ENCODE measurements at regions not wholly inside any gene's neighbourhood (a gene's known extent, or its start where the extent isn't known, plus 50 kb on each side); places are given as distances from the start of the nearest gene placed in this dataset.

DNA sequence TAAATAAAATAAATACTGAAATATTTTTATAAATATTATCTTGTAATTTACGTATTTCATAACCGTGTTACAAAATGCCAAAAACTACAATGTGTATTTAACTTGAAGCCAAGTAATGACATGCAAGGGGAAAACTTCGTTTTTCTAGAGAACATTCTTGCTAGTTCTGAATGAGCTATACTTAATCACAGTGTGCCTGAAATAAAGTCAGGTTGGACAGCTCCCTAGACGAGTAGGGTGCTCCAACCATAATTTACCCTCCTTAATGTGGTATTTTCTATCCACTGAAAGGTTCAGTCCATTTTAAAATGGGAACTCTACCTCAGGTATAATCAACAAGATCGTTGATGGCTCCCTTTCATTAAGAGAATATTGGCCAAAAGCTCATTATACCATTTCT lies 194.5 kb upstream of the AHR start (continued):
- no peak for TF ChIP-seq EZH2 (IDR thresholded peaks at IDR 0.05; ENCODE audit: borderline replicate concordance, control insufficient read depth, low read depth, low read length)

GRCh38 chr7:17104419-17104818 lies 194.0 kb upstream of the AHR start:
- Histone ChIP-seq H3K79me2 (ENCODE audit: control insufficient read depth, insufficient read depth, low read length) (no peaks in the 10 kb centered on the region), H3K4me3 (no peak overlapping the region), H3K9ac (ENCODE audit: control insufficient read depth, insufficient read depth, low read length) (no peak overlapping the region), H4K20me1 (ENCODE audit: control insufficient read depth, insufficient read depth) (no peaks in the 10 kb centered on the region), H3K4me2 (ENCODE audit: control insufficient read depth, insufficient read depth) (no peak overlapping the region), H2AFZ (ENCODE audit: control insufficient read depth, low read depth, low read length) (no peak overlapping the region), H3K9me3 (replicated peaks; ENCODE audit: control insufficient read depth, insufficient read depth, low read length) (no peaks in the 10 kb centered on the region; the same call in 2 of the 3 replicates), H3K27ac (ENCODE audit: control insufficient read depth, insufficient read depth) (no peak overlapping the region), H3K4me1 (ENCODE audit: control insufficient read depth, insufficient read depth, low read length) (no peaks in the 10 kb centered on the region), H3K27me3 (replicated peaks in 1 of 2; ENCODE audit: control insufficient read depth in 2 of 2, insufficient read depth in 2 of 2, low read length in 1 of 2) (no peaks in the 10 kb centered on the region), H3K36me3 (ENCODE audit: control insufficient read depth in 2 of 2, insufficient read depth in 2 of 2, low read length in 1 of 2) (no peaks in the 10 kb centered on the region)
- FAIRE-seq (no peak), ATAC-seq (no peak), DNase-seq (ENCODE audit: low read depth, low spot score) (no peak)
- ChIA-PET RAD21 (ENCODE audit: unreplicated experiment) (no interaction called here), POLR2A (no interaction called here), SMC1A (ENCODE audit: uncharacterized antibody, unreplicated experiment) (interaction anchor here (1.2 to 2.2 kb wide), 3 partner anchors 8 to 44 kb away, joined by 3 to 6 read pairs (median 4); no protein-coding TSS in a partner anchor), CTCF (interaction anchor here (1.1 to 1.2 kb wide), 2 partner anchors 16 to 95 kb away, joined by 3 read pairs; no protein-coding TSS in a partner anchor)
- intact Hi-C loops (cut with micrococcal nuclease; ENCODE audit: unreplicated experiment), result no loop called here
- 48% methylated on average over 3 of the region's 3 CpGs for WGBS (ENCODE audit: insufficient coverage, insufficient replicate concordance, low lambda C conversion rate, missing lambda C conversion rate)
- in situ Hi-C loops (cut with MboI), result no loop called here
- BruUV-seq (replicated peaks), result no TSS peak
- no peak for TF ChIP-seq SMAD5 (IDR thresholded peaks at IDR 0.05; ENCODE audit: low read depth)
- TF ChIP-seq LARP7 (IDR thresholded peaks at IDR 0.05), result no peak
- no peak for TF ChIP-seq CHD1 (IDR thresholded peaks at IDR 0.05; ENCODE audit: low read depth, low read length)
- TF ChIP-seq, protein P1, sequence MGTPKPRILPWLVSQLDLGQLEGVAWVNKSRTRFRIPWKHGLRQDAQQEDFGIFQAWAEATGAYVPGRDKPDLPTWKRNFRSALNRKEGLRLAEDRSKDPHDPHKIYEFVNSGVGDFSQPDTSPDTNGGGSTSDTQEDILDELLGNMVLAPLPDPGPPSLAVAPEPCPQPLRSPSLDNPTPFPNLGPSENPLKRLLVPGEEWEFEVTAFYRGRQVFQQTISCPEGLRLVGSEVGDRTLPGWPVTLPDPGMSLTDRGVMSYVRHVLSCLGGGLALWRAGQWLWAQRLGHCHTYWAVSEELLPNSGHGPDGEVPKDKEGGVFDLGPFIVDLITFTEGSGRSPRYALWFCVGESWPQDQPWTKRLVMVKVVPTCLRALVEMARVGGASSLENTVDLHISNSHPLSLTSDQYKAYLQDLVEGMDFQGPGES (IDR thresholded peaks at IDR 0.05), result no peak
- TF ChIP-seq ETV6 (conservative IDR thresholded peaks at IDR 0.05 in 1 of 2, IDR thresholded peaks at IDR 0.05 in 1 of 2; ENCODE audit: borderline replicate concordance in 1 of 2, low read depth in 1 of 2), result no peak
- no peak for TF ChIP-seq BCL11A (IDR thresholded peaks at IDR 0.05; ENCODE audit: low read depth, low read length)
- TF ChIP-seq, protein P2, sequence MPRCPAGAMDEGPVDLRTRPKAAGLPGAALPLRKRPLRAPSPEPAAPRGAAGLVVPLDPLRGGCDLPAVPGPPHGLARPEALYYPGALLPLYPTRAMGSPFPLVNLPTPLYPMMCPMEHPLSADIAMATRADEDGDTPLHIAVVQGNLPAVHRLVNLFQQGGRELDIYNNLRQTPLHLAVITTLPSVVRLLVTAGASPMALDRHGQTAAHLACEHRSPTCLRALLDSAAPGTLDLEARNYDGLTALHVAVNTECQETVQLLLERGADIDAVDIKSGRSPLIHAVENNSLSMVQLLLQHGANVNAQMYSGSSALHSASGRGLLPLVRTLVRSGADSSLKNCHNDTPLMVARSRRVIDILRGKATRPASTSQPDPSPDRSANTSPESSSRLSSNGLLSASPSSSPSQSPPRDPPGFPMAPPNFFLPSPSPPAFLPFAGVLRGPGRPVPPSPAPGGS (IDR thresholded peaks at IDR 0.05; ENCODE audit: borderline replicate concordance, insufficient read depth, low read depth, low read length, poor library complexity, severe bottlenecking), result no peak
- no peak for TF ChIP-seq BACH1 (IDR thresholded peaks at IDR 0.05; ENCODE audit: borderline replicate concordance)
- no peak for TF ChIP-seq TCF12 (IDR thresholded peaks at IDR 0.05; ENCODE audit: low read depth, low read length)
- TF ChIP-seq PAX5 (IDR thresholded peaks at IDR 0.05; ENCODE audit: borderline replicate concordance, low read depth, low read length), result no peak
- TF ChIP-seq, protein P3, sequence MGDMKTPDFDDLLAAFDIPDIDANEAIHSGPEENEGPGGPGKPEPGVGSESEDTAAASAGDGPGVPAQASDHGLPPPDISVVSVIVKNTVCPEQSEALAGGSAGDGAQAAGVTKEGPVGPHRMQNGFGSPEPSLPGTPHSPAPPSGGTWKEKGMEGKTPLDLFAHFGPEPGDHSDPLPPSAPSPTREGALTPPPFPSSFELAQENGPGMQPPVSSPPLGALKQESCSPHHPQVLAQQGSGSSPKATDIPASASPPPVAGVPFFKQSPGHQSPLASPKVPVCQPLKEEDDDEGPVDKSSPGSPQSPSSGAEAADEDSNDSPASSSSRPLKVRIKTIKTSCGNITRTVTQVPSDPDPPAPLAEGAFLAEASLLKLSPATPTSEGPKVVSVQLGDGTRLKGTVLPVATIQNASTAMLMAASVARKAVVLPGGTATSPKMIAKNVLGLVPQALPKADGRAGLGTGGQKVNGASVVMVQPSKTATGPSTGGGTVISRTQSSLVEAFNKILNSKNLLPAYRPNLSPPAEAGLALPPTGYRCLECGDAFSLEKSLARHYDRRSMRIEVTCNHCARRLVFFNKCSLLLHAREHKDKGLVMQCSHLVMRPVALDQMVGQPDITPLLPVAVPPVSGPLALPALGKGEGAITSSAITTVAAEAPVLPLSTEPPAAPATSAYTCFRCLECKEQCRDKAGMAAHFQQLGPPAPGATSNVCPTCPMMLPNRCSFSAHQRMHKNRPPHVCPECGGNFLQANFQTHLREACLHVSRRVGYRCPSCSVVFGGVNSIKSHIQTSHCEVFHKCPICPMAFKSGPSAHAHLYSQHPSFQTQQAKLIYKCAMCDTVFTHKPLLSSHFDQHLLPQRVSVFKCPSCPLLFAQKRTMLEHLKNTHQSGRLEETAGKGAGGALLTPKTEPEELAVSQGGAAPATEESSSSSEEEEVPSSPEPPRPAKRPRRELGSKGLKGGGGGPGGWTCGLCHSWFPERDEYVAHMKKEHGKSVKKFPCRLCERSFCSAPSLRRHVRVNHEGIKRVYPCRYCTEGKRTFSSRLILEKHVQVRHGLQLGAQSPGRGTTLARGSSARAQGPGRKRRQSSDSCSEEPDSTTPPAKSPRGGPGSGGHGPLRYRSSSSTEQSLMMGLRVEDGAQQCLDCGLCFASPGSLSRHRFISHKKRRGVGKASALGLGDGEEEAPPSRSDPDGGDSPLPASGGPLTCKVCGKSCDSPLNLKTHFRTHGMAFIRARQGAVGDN (IDR thresholded peaks at IDR 0.05), result no peak
- no peak for TF ChIP-seq PBX3 (IDR thresholded peaks at IDR 0.05; ENCODE audit: insufficient replicate concordance, low read depth, low read length)
- no peak for TF ChIP-seq TARDBP (IDR thresholded peaks at IDR 0.05; ENCODE audit: borderline replicate concordance)
